Endothelial cell of umbilical vein (primary cell): ENCODE measurements at regions not wholly inside any gene's neighbourhood (a gene's known extent, or its start where the extent isn't known, plus 50 kb on each side); places are given as distances from the start of the nearest gene placed in this dataset.

ENCODE experiments used
- BruUV-seq: library from RNA; stranded (reverse); fragments of 400-500 nt; replicated peaks from 2 replicates; lab custom pipeline; 2021; lab: Mats Ljungman, UMichigan
- CTCF ChIA-PET: fragments of 300-600, 350-600 bp; sonication (Branson Sonifier 250); formaldehyde crosslinking; loops from one replicate; lab custom pipeline; 2021; ENCODE audit warnings: antibody characterized with exemption, inconsistent platforms; lab: Charles Lee
- POLR2A ChIA-PET: fragments of 300-600, 350-600 bp; sonication (Branson Sonifier 250); formaldehyde crosslinking; loops from one replicate; lab custom pipeline; 2021; ENCODE audit warnings: antibody characterized with exemption, inconsistent platforms; lab: Charles Lee
- DNase-seq: peaks from one replicate; pipeline ENCODE4 v3.0.0-alpha.2; 2011; ENCODE audit warnings: low read depth, low spot score
- FAIRE-seq: peaks from 2 replicates; lab custom pipeline; 2011; peaks lifted over from hg19 to GRCh38; lab: Jason Lieb, UNC
- H2AFZ ChIP-seq: 2 replicates; pipeline ENCODE4 v1.6.0; 2012; ENCODE audit warnings: low read depth, low read length, control low read depth, inconsistent platforms
- H3K27ac ChIP-seq: 2 replicates; pipeline ENCODE4 v1.5.1; 2011; ENCODE audit warnings: low read depth, mild to moderate bottlenecking, control low read depth, low read length, moderate library complexity; ENCODE audit not compliant: insufficient read depth
- H3K27me3 ChIP-seq, 2 experiments: 2 replicates each; pipeline versions ENCODE4 v1.6.0 to v1.6.1; 2011; ENCODE audit warnings: low read length in 2 of 2, mixed read lengths in 1 of 2; ENCODE audit not compliant: control insufficient read depth in 2 of 2, insufficient read depth in 2 of 2
- H3K36me3 ChIP-seq, 2 experiments: 2 replicates in 1 of 2; 3 replicates in 1 of 2; pipeline ENCODE4 v1.5.1; 2011; ENCODE audit warnings: low read length in 2 of 2, mild to moderate bottlenecking in 1 of 2, moderate library complexity in 1 of 2; ENCODE audit not compliant: control insufficient read depth in 2 of 2, insufficient read depth in 2 of 2; ENCODE audit errors: extremely low read depth in 1 of 2
- H3K4me1 ChIP-seq: 3 replicates; pipeline ENCODE4 v1.5.1; 2011; ENCODE audit warnings: mild to moderate bottlenecking, low read length; ENCODE audit not compliant: control insufficient read depth, insufficient read depth; ENCODE audit errors: extremely low read depth
- H3K4me2 ChIP-seq: 2 replicates; pipeline ENCODE4 v1.6.1; 2011; ENCODE audit warnings: low read length, control low read depth, mixed read lengths; ENCODE audit not compliant: insufficient read depth
- H3K4me3 ChIP-seq, 3 experiments: fragments of 200-600 bp in 1 of 3; sonication (generic), shearing (Covaris generic) in 1 of 3; replicated peaks in 1 of 3; 2 replicates each; pipeline ENCODE4 v1.5.1; 2011 to 2016; ENCODE audit warnings: control low read depth in 3 of 3, low read length in 3 of 3, mild to moderate bottlenecking in 2 of 3, inconsistent platforms in 1 of 3, low read depth in 1 of 3, moderate library complexity in 1 of 3; ENCODE audit not compliant: insufficient read depth in 1 of 3
- H3K79me2 ChIP-seq: 2 replicates; pipeline ENCODE4 v1.6.0; 2012; ENCODE audit warnings: low read length, inconsistent platforms; ENCODE audit not compliant: control insufficient read depth, insufficient read depth
- H3K9ac ChIP-seq: replicated peaks from 2 replicates; pipeline ENCODE3; 2011; ENCODE audit warnings: low read length, control low read depth; ENCODE audit not compliant: insufficient read depth; ENCODE audit errors: extremely low read depth
- H3K9me1 ChIP-seq: replicated peaks from 3 replicates; pipeline ENCODE4 v1.6.0; 2011; ENCODE audit warnings: mild to moderate bottlenecking, low read length; ENCODE audit not compliant: control insufficient read depth, insufficient read depth; ENCODE audit errors: extremely low read depth
- H3K9me3 ChIP-seq: replicated peaks from 2 replicates; pipeline ENCODE4 v1.5.1; 2012; ENCODE audit warnings: low read length, inconsistent platforms; ENCODE audit not compliant: control insufficient read depth, insufficient read depth
- H4K20me1 ChIP-seq: replicated peaks from 2 replicates; pipeline ENCODE3; 2011; ENCODE audit warnings: mild to moderate bottlenecking, low read length; ENCODE audit not compliant: control insufficient read depth, insufficient read depth; ENCODE audit errors: extremely low read depth
- CTCF ChIP-seq, 2 donors: IDR thresholded peaks; 1 replicate in 1 of 2; 2 replicates in 1 of 2; pipeline ENCODE4 v1.5.1; 2011; ENCODE audit warnings: low read length in 2 of 2, mild to moderate bottlenecking in 2 of 2, moderate library complexity in 2 of 2, control low read depth in 1 of 2, inconsistent platforms in 1 of 2, low read depth in 1 of 2; ENCODE audit not compliant: insufficient read depth in 1 of 2; ENCODE audit errors: extremely low read depth in 1 of 2
- EZH2 ChIP-seq: IDR thresholded peaks from 2 replicates; pipeline ENCODE4 v1.6.1; 2012; ENCODE audit warnings: borderline replicate concordance, low read depth, mild to moderate bottlenecking, moderate library complexity, low read length, inconsistent platforms; ENCODE audit not compliant: severe bottlenecking
- FOS ChIP-seq: IDR thresholded peaks from 2 replicates; pipeline ENCODE4 v1.6.1; 2011; ENCODE audit warnings: mild to moderate bottlenecking, low read length, moderate library complexity, borderline replicate concordance; ENCODE audit not compliant: insufficient read depth
- GATA2 ChIP-seq: IDR thresholded peaks from 2 replicates; pipeline ENCODE4 v1.7.0; 2011; ENCODE audit warnings: low read depth, mild to moderate bottlenecking, moderate library complexity, mixed read lengths, low read length; ENCODE audit not compliant: insufficient read length, insufficient read depth
- JUN ChIP-seq: IDR thresholded peaks from 2 replicates; pipeline ENCODE4 v1.6.1; 2011; ENCODE audit warnings: borderline replicate concordance, low read depth; ENCODE audit not compliant: insufficient read length, insufficient read depth
- MYC ChIP-seq: IDR thresholded peaks from one replicate; pipeline ENCODE4 v1.6.1; 2011; ENCODE audit warnings: mild to moderate bottlenecking, low read depth, low read length
- POLR2A ChIP-seq: IDR thresholded peaks from 2 replicates; pipeline ENCODE4 v1.6.1; 2012; ENCODE audit warnings: low read depth, mild to moderate bottlenecking, control low read depth, low read length
- POLR2AphosphoS5 ChIP-seq: IDR thresholded peaks from 2 replicates; pipeline ENCODE4 v1.6.1; 2012; ENCODE audit warnings: low read depth, mild to moderate bottlenecking, control low read depth, low read length, moderate library complexity; ENCODE audit not compliant: insufficient read depth
- dilution Hi-C: fragments of 300-500 bp; cut with MboI; formaldehyde crosslinking; loops from one replicate; pipeline ENCODE4 v1.15.0; 2019; ENCODE audit warnings: low sequenced_read_pairs; ENCODE audit not compliant: extremely low pct_ligation_motif_present
- intact Hi-C: fragments of 100-400 bp; cut with micrococcal nuclease; formaldehyde crosslinking; loops from one replicate; pipeline ENCODE4 v1.10.0; 2022
- TF ChIP-seq, protein P1 (sequence below): IDR thresholded peaks from 2 replicates; pipeline ENCODE4 v1.6.1; 2011; ENCODE audit not compliant: insufficient read depth, insufficient read length

DNA sequence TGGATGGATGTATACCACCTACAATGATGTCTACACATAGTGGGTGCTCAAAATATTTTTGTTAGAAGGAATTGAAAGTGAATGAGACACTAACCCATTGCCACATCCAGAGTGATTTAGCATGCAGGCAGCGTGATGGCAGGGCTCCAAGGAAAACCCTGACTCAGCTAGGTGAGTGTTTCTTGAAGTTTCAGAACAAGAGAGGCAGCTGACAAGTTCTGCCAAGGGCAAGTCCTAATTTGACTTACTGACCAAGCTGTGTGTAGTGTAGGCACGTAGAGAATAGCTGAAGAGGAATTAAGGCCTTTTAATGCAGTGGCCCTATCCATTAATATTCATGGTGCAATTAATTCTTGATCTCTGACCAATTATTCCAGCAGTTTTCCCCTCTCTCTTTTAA, 107.8 kb upstream of the ATP10B start:
- intact Hi-C loops = no loop called here
- Histone ChIP-seq H3K79me2 (no peaks in the 10 kb centered on the region), H3K9me1 (no peaks in the 10 kb centered on the region), H3K4me1 (no peaks in the 10 kb centered on the region), H3K4me2 (no peak overlapping the region), H4K20me1 (no peaks in the 10 kb centered on the region), H3K4me3 (no peak overlapping the region), H3K36me3 (no peaks in the 10 kb centered on the region), H3K27me3 (no peaks in the 10 kb centered on the region), H3K9me3 (peaks cover 2% of the 10 kb centered on the region), H3K27ac (no peak overlapping the region), H2AFZ (no peak overlapping the region), H3K9ac (no peak overlapping the region)
- DNase-seq (no peak), FAIRE-seq (no peak)
- BruUV-seq = no TSS peak
- CTCF ChIA-PET = no interaction called here
- dilution Hi-C loops = no loop called here
- POLR2A ChIA-PET = no interaction called here
- TF ChIP-seq, protein P1, sequence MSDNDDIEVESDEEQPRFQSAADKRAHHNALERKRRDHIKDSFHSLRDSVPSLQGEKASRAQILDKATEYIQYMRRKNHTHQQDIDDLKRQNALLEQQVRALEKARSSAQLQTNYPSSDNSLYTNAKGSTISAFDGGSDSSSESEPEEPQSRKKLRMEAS = no peak
- TF ChIP-seq MYC (no peak), CTCF (IDR thresholded peaks at IDR 0.05; ENCODE audit: extremely low read depth in 1 of 2, insufficient read depth in 1 of 2, low read depth in 1 of 2, low read length in 2 of 2) (no peak), GATA2 (no peak), JUN (no peak), FOS (no peak), POLR2AphosphoS5 (no peak), EZH2 (no peak), POLR2A (no peak)
